Gastrocnemius medialis (tissue), 4 donors: ENCODE measurements at regions not wholly inside any gene's neighbourhood (a gene's known extent, or its start where the extent isn't known, plus 50 kb on each side); places are given as distances from the start of the nearest gene placed in this dataset.

Experiments used
- CTCF ChIP-seq, 5 experiments: fragments of 450-650 bp in 3 of 5; fragments of 200-600 bp in 2 of 5; sonication (generic) in 2 of 5; IDR thresholded peaks in 4 of 5; conservative IDR thresholded peaks in 1 of 5; 1 replicate in 4 of 5; 2 replicates in 1 of 5; pipeline ENCODE4 v1.5.1; 2016 to 2019; ENCODE audit warnings: antibody characterized with exemption in 5 of 5, mild to moderate bottlenecking in 3 of 5, moderate library complexity in 3 of 5
- POLR2A ChIP-seq, 2 donors: fragments of 450-650 bp; IDR thresholded peaks; one replicate each; pipeline ENCODE4 v1.6.1; 2017; ENCODE audit warnings: antibody characterized with exemption in 2 of 2, mild to moderate bottlenecking in 2 of 2, moderate library complexity in 2 of 2

- TF ChIP-seq CTCF (IDR thresholded peaks at IDR 0.05 in 4 of 5, conservative IDR thresholded peaks at IDR 0.05 in 1 of 5): no peak
- no peak for TF ChIP-seq POLR2A (IDR thresholded peaks at IDR 0.05)
These were observed 575.9 kb downstream of the MID1IP1 start for GRCh38 chrX:39377157-39377556.
